NK-92 treated with Interleukin-12 subunit alpha and Interleukin-12 subunit beta, amount 100 ng/mL, for 24 hours (cell line): ENCODE measurements at regions not wholly inside any gene's neighbourhood (a gene's known extent, or its start where the extent isn't known, plus 50 kb on each side); places are given as distances from the start of the nearest gene placed in this dataset.

Experiments
- DNase-seq: peaks from one replicate; lab custom pipeline; 2025; lab: John Stamatoyannopoulos, UW

- DNase-seq = no peak
Observed at GRCh38 chr3:20909511-20909910, 723.5 kb upstream of the SGO1 start.

GRCh38 chr3:20905210-20905805, 719.3 kb upstream of the SGO1 start:
- DNase-seq = no peak

DNA sequence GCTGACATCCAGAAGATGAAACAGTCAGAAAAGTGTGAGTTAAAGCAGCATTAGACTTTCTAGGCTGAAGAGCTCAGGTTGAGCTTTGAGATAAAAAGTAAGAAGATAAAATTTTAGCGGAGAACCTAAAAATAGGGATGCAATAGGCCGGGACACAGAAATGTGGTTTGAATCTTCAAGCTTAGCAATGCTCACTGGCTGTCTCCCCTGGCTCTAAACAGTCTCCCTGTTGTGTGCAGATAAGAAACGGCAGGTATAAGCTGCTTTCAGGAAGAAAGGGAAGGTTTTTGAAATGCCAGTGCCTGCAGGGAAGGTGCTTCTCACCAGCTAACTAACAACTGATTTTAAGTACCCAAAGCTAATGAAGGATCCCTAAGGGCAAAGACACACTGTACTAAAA, 718.7 kb upstream of the SGO1 start:
- no peak for DNase-seq

GRCh38 chr3:20898962-20899361, 713.0 kb upstream of the SGO1 start:
- no peak for DNase-seq

DNA sequence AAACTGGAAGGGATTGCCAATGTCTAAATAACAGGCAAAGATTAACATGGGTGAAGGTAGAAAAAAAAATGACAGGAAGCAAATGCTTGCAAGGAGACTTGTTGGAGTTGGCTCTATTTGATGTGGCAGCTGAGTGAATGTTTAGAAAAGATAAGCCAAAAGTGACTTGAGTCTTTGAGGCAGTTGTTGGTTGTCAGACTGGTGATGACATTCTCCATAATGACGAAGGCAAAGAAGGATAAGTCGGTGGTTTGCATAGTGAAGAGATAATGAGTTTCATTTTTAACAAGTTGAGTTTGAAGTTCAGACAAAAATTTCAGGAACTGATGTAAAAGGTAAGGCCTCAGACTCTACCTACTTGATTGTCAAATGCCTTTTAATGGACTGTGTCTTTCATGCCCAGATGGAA, 704.1 kb upstream of the SGO1 start:
- DNase-seq = no peak

- no peak for DNase-seq
Observed at GRCh38 chr3:20878691-20879090, 692.7 kb upstream of the SGO1 start.

- DNase-seq = no peak
Observed at GRCh38 chr3:20873235-20873634, 687.2 kb upstream of the SGO1 start.

DNA sequence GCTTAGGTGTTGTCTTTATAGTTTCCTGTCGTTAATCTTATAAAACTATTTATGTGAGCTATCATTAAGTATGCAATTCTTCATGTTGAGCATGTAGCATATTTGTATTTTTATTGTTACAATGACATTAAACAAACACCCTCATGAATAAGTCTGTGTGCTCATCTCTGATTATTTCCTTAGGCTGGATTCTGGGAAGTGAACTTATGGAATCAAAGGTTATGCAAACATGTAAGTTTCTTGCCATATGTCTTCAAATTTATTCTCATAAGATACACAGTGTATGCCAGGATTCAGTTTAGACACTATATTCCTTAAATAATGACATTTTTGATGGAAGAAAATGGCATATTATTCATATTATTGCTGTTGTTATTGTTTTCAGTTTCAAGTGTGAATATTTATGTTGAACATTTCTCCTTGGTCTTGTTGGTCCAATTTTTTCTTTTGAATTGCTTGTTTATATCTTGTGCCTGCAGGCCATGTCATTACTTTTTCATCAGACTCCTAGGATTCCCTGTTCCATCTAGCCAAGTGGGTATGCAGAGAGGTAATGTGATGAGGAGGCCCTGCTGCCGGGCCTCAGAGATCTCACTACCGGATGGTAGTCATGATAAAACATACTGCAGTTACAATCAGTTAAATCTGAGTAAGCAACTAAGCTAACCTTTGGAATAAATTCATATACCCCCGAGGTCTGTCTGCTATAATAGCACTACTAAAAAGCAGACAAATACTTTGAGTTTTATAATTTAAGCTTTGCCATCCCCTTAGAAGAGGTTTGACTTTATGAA, 684.3 kb upstream of the SGO1 start:
- DNase-seq = no peak

DNA sequence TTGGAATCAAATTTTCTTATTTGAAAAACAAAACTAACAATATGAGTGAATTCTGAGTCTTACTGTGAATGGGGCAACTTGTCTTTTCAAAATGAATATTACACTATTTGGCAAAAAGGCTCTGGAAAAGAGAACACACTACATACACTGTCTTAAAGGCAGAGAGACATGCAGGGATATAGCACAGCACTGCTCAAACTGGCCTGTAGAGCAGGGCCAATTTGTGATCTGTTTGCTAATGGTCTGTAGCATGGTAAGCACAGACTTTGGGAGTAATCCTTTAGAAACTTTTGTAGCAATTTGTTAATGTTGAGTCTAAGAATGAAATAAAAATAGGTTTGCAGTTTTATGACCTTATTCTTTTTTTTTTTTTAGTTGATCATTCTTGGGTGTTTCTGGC, 679.8 kb upstream of the SGO1 start:
- no peak for DNase-seq

DNA sequence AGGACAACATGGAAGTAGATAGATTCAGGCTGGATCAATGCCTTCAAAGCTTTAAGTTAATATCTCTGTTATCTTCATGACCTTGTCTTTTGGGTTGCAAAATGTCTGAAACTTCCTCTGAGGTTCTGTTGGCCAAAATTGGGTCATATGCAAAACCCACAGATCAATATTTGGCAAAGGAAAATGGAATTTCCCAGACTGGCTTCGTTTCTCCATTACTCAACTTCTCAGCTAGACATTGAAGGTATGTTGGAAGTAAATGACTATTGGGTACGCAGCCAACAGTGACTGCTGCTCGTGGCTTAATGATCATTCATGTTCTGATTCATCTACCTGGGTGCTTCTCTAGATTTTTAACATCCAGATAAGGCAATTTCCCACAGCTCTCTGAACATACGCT, 675.4 kb upstream of the SGO1 start:
- DNase-seq = no peak

GRCh38 chr3:20857636-20858035, 671.6 kb upstream of the SGO1 start:
- no peak for DNase-seq

GRCh38 chr3:20853890-20854289, 667.9 kb upstream of the SGO1 start:
- DNase-seq = no peak

DNA sequence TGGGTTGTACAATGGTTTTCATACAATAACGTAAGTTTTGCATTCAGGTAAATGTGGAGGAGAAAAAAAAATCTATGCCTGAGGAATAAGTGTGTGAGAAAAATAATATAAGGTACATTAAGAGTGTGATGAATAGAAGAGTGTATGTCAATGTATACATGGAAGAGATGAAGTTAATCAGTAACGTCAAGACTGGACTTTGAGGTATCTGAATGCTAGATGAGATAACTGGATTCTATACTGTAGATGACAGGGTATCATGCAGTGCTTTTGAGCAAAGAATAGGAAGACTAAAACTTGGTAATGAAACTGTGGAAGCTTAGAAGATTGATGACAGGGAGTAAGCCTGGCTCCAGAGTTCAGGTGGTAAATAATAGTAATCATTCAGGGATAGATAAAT, 666.7 kb upstream of the SGO1 start:
- no peak for DNase-seq

GRCh38 chr3:20849975-20850374, 664.0 kb upstream of the SGO1 start:
- DNase-seq = no peak

- DNase-seq = no peak
Observed at GRCh38 chr3:20846832-20847231, 660.8 kb upstream of the SGO1 start.

DNA sequence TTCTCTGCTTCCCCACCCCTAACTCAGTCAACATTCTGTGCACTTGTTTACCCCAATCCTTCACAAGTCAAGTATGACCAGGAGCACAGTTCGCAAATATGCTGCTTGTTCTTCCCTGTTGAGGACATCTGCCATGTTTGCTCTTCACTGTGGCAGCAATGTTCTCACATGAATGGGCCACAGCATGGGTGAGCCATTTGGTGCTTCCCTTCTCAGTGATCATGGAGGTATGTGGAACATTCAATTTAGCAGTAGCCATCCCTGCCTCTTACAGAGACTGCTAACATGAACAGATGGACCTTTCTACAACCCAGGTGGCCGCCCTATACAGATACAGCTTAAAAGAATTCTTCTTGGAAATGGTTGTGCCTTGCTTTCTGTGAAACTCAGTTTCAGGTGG, 660.1 kb upstream of the SGO1 start:
- DNase-seq = no peak

DNA sequence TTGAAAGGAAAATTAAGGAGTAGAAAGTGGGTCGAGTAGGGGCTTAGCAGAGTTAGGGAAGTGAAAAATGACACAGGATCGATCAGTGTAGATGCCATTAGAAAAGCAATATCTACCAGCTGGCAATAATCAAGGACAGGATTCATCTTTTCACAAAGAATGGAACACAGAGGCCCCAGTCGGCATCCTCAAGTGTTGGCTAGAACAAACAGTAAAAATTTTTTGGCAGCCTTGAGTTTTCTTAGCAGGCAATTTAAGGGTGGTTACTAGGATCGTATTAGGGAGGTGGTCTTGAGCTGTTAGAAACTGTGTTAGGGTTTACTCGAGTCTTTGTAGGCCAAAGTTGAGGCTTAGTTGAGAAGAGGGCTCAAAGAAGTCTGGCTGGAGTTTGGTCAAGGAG, 658.8 kb upstream of the SGO1 start:
- DNase-seq = no peak

- no peak for DNase-seq
Observed at GRCh38 chr3:20842594-20843436, 656.8 kb upstream of the SGO1 start.

DNA sequence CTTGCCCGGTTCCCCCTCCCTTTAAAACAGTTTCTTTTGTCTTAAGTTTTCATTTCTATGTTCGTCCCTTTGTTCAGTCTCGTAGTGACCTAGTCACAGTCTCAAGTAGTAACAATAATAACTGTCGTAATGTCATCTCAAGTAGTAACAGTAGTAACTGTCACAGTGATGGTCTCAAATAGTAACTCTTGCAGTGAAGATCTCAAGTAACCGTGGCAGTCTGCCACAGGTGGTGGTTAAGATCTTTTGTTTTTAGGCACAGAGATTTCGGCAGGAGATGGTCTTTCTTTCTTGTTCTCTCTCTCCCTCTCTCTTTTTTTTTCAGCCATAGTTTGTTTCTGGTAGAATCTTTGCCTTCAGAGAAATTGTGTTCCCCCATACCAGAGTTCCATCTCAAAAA, 656.0 kb upstream of the SGO1 start:
- DNase-seq = no peak

DNA sequence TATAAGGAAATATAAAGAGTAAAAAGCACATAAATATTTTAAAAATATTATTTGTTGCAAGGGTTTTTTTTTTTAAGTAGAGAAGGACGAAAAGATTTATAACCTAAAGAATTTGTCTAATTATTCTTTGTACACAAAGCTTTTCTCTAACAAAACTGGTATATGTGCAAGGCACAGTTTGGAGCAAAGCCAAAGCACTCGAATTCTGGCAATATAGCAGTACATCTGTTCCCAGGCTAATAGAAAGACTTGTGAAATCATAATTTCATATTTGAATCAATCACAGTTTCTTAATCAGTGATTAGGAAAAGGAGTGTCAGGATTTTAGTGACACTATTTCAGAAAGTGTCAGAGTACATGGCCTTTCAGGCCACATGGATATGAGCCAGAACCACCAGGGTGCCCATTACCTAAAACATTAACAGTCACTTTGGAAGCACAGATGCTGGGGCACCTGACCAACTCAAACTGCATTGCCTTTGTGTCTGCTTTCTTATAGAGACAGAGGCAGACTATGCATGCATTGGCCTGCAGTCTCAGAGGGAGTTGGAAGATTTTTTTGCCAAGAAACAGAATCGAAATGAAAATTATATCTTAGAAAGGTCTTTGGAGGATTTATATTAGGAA, 651.8 kb upstream of the SGO1 start:
- no peak for DNase-seq

GRCh38 chr3:20836801-20837200, 650.8 kb upstream of the SGO1 start:
- no peak for DNase-seq

GRCh38 chr3:20832963-20833362, 647.0 kb upstream of the SGO1 start:
- DNase-seq = no peak

DNA sequence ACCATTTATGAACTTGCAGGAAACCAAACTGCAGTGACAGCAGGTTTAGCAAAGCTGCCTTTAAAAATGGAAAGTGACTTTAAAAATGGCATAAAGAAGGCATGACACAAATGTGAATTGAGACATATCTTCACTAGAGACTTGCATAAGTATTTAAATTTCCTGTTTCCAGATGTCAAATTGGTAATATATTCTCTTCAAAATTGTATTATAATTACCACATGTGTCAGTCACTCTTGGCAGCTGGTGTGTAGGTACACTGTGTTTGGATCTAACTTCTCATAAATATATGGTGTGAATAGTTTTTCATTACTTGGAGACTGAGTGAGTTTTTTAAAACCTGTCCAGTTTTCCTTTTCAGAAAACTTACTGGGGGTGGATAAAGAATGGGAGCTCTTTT, 636.2 kb upstream of the SGO1 start:
- DNase-seq = no peak
